SKM-1 (cell line): ENCODE measurements at regions not wholly inside any gene's neighbourhood (a gene's known extent, or its start where the extent isn't known, plus 50 kb on each side); places are given as distances from the start of the nearest gene placed in this dataset.
"Not testable (repeated sequence)": the region's sequence is repeated elsewhere in the genome, so short reads cannot be mapped to it uniquely, and the experiment has no call there.

Experiments used
- DNase-seq: peaks from one replicate; lab custom pipeline; 2025; ENCODE audit not compliant: unreplicated experiment; lab: John Stamatoyannopoulos, UW

GRCh38 chr2:187002242-187002641 lies 153.3 kb upstream of the ZSWIM2 start:
- no peak for DNase-seq

- no peak for DNase-seq
These were observed 152.3 kb upstream of the ZSWIM2 start for GRCh38 chr2:187001248-187001647.

GRCh38 chr2:186995092-186995491 lies 146.1 kb upstream of the ZSWIM2 start:
- DNase-seq, result no peak

GRCh38 chr2:186992597-186992996 lies 143.6 kb upstream of the ZSWIM2 start:
- DNase-seq, result no peak

- no peak for DNase-seq
These were observed 142.9 kb upstream of the ZSWIM2 start for GRCh38 chr2:186991766-186992417.

DNA sequence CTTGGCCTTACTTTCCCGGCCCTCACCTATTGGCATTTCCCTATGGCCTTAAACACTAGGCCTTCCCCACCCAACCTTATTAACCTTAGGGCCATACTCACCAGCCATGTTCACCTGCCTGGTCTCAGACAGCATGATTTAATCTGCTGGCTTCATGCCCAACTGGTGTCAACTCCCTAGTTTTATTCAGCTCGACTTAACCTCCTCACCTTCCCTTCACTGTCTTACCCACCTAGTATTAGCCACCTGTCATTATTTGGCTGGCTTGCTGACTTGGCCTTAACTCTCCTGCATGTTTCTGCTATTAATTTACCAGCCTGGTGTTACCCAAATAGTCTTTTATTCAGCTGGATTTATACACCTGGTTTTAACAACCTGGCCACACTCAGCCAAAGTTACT lies 136.0 kb upstream of the ZSWIM2 start:
- no peak for DNase-seq

DNA sequence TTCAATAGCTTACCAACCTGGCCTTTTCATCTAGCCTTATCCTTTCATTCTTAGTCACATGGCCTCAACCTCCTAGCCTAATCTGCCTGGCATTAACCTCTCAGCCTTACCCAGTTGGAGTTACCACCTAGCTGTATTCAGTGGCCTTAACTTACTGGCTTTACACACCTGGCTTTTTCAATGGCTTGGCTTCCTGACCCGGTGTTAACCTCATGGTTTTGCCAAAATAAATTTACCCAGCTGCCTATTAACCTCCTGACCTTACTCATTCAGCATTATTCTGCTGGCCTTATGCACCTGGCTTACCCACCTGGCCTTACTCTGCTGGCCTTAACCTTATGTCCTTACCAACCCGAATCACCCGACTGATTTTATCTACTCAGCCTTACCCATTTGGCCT lies 135.5 kb upstream of the ZSWIM2 start:
- DNase-seq, result no peak

GRCh38 chr2:186980787-186981550 lies 132.0 kb upstream of the ZSWIM2 start:
- DNase-seq, result no peak

DNA sequence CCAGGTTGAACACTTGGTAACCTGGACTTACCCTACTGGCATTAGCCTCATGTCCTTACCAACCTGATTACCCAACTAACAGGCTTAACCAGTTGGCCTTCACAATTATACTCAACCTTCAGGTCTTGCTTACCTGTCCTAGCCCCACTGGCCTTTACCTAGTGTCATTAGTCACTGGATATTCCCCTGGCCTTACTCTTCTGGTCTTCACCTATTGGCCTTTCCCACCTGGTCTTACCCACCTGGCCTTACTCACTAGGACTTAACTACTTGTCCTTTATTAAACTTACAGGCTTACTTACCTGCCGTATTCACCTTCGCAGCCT lies 131.1 kb upstream of the ZSWIM2 start:
- no peak for DNase-seq

- DNase-seq, result no peak
These were observed 130.6 kb upstream of the ZSWIM2 start for GRCh38 chr2:186979439-186980116.

DNA sequence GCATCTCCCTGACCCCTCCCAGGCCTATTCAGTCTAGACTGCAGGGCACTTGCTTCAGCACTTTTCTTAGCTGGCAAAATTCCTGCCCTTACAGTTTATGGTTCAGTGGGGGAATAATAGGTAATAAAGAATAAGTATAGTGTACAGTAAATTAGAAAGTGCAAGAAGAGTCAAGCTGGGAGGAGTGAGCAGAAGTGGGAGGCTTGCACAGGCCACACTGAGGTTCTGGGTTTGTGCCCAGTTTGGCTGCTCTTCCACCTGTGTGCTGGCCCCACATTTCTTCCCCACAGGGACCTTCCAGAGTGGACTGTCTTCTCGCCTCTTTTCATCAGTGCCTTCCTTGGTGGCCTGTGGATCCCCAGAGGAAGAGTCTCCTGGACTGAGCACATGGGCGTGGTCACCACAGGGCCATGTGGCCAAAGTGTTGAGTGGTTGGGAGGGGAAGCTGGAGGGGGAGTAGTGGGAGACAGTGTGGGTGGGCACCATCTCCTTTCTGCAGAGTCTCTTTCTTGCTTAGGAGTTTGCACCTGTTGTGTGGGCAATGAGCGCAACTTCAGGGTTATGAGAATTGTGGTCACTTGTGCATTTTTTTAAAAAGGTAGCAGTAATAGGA lies 128.6 kb upstream of the ZSWIM2 start:
- no peak for DNase-seq

- DNase-seq, result no peak
These were observed 127.4 kb upstream of the ZSWIM2 start for GRCh38 chr2:186976329-186976728.

GRCh38 chr2:186972281-186972970 lies 123.5 kb upstream of the ZSWIM2 start:
- no peak for DNase-seq

DNA sequence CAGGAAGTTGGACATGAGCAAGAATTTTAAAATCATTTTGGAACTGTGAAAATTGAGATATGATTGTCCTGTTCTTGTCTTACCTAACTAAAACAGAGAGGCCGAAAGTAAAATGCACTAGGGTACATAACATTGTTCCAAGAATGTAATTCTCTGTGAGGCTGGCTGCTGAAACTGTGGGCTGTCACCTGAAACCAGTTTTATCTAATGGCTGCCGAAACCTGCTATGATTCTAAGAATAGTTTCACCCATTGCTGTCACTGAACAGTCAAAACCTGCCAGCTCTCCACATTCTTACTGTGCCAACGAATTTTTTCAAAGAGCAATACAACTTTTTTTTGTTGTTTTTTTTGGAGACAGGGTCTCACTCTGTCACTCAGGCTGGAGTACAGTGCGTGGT lies 119.3 kb upstream of the ZSWIM2 start:
- DNase-seq, result no peak

DNA sequence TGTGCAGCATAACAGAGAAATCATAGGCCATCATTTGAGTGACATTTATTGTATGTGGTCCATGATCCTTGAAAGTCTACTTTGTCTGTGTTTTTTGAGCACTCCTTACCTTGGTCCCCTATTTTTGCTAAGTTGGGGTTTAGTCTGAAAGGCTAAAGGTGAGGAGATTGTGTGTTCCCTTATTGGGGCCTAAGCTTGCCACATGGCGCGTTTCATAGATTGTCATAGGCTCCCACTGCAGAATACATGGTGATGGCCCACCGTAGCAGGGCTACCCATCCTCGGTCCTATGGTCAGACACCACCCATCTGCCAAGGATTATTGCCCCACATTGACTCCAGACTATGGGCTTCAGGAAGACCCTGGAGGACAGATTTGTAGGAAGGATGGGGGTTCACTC lies 117.0 kb upstream of the ZSWIM2 start:
- DNase-seq, result no peak

GRCh38 chr2:186962085-186962747 lies 113.2 kb upstream of the ZSWIM2 start:
- DNase-seq, result no peak

DNA sequence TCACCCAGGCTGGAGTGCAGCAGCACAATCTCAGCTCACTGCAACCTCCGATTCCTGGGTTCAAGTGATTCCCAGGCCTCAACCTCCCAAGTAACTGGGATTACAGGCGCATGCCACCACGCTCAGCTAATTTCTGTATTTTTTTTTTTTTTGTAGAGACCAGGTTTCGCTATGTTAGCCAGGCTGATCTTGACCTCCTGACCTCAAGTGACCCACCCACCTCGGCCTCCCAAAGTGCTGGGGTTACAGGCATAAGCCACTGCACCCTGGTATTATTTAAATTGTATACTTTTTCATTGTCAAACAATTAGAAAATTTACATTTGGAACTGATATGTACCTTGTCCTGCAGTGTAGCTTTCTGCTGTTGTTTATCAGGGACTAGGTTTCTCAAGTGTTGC lies 111.3 kb upstream of the ZSWIM2 start:
- DNase-seq, result not testable (repeated sequence)

GRCh38 chr2:186959486-186959885 lies 110.5 kb upstream of the ZSWIM2 start:
- DNase-seq, result no peak

DNA sequence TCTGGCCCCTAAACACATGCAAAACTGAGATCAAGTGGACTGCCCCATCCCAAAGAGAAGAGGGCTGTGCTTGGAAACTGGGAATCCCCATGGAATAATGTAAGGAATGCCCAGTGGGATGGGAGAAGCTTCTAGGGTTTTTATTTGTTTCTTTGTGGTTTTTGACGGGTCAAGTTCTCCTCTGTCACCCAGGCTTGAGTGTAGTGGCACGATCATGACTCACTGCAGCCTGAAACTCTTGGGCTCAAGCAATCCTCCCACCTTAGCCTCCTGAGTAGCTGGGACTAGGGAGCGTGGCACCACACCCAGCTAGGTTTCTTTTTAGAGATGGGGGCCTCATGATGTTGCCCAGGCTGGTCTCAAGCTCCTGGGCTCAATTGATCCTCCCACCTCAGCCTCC lies 101.7 kb upstream of the ZSWIM2 start:
- DNase-seq, result no peak

DNA sequence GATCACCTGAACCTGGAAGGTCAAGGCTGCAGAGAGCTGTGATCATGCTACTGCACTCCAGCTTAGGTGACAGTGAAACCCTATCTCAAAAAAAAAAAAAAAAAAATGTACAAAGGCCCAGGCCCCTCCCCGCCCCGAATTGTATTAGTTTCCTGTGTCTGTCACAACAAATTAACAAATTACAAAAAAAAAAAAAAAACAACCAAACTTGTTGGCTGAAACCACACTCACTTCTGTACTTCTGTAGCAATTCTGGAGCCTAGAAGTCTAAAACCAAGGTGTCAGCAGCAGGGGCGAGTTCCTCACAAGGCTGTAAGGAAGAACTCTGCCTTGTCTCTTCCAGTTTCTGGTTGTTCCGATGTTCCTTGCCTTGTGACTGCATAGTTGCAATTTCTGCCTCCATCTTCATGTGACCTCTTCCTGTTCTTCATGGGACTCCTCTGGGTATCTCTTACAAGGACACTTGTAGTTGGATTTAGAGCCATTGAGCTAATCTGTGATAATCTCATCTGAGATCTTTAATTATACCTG lies 100.8 kb upstream of the ZSWIM2 start:
- no peak for DNase-seq

GRCh38 chr2:186947516-186947915 lies 98.5 kb upstream of the ZSWIM2 start:
- no peak for DNase-seq
